ENCODE measurements at regions not wholly inside any gene's neighbourhood (a gene's known extent, or its start where the extent isn't known, plus 50 kb on each side); places are given as distances from the start of the nearest gene placed in this dataset.

- TF ChIP-seq ESRRG (CRISPR knock-in tag; IDR thresholded peaks at IDR 0.05) (no peak), SNAI2 (CRISPR knock-in tag; IDR thresholded peaks at IDR 0.05) (no peak), CSRNP3 (CRISPR knock-in tag; IDR thresholded peaks at IDR 0.05) (no peak), PPARA (CRISPR knock-in tag; IDR thresholded peaks at IDR 0.05; ENCODE audit: borderline replicate concordance) (no peak), BACH2 (CRISPR knock-in tag; IDR thresholded peaks at IDR 0.05; ENCODE audit: borderline replicate concordance) (no peak), TCF4 (CRISPR knock-in tag; IDR thresholded peaks at IDR 0.05; ENCODE audit: borderline replicate concordance) (no peak), ARNTL (CRISPR knock-in tag; IDR thresholded peaks at IDR 0.05; ENCODE audit: borderline replicate concordance, low read depth) (no peak), TOX (CRISPR knock-in tag; IDR thresholded peaks at IDR 0.05; ENCODE audit: borderline replicate concordance) (no peak), ZFP30 (CRISPR knock-in tag; IDR thresholded peaks at IDR 0.05) (no peak), GLIS3 (CRISPR knock-in tag; IDR thresholded peaks at IDR 0.05) (no peak)
- TF ChIP-seq, protein P1, sequence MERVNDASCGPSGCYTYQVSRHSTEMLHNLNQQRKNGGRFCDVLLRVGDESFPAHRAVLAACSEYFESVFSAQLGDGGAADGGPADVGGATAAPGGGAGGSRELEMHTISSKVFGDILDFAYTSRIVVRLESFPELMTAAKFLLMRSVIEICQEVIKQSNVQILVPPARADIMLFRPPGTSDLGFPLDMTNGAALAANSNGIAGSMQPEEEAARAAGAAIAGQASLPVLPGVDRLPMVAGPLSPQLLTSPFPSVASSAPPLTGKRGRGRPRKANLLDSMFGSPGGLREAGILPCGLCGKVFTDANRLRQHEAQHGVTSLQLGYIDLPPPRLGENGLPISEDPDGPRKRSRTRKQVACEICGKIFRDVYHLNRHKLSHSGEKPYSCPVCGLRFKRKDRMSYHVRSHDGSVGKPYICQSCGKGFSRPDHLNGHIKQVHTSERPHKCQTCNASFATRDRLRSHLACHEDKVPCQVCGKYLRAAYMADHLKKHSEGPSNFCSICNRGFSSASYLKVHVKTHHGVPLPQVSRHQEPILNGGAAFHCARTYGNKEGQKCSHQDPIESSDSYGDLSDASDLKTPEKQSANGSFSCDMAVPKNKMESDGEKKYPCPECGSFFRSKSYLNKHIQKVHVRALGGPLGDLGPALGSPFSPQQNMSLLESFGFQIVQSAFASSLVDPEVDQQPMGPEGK (CRISPR knock-in tag; IDR thresholded peaks at IDR 0.05; ENCODE audit: borderline replicate concordance), result no peak
- ATAC-seq, result no peak
Observed at GRCh38 chr4:54517781-54518444, 139.8 kb upstream of the KIT start.

GRCh38 chr4:54525602-54526001, 132.2 kb upstream of the KIT start:
- TF ChIP-seq BACH2 (CRISPR knock-in tag; IDR thresholded peaks at IDR 0.05; ENCODE audit: borderline replicate concordance), result no peak
- TF ChIP-seq, protein P1 (CRISPR knock-in tag; IDR thresholded peaks at IDR 0.05; ENCODE audit: borderline replicate concordance), result 0 out of 2 replicates have a peak, but pooled peaks have one; percentile 52
- peak; percentile 7; the same call in 1 of the 2 replicates for TF ChIP-seq ZNF8 (CRISPR knock-in tag; IDR thresholded peaks at IDR 0.05)
- TF ChIP-seq ZFP3 (CRISPR knock-in tag; IDR thresholded peaks at IDR 0.05), result peak; percentile 51; the same call in 1 of the 2 replicates
- TF ChIP-seq, protein P2, sequence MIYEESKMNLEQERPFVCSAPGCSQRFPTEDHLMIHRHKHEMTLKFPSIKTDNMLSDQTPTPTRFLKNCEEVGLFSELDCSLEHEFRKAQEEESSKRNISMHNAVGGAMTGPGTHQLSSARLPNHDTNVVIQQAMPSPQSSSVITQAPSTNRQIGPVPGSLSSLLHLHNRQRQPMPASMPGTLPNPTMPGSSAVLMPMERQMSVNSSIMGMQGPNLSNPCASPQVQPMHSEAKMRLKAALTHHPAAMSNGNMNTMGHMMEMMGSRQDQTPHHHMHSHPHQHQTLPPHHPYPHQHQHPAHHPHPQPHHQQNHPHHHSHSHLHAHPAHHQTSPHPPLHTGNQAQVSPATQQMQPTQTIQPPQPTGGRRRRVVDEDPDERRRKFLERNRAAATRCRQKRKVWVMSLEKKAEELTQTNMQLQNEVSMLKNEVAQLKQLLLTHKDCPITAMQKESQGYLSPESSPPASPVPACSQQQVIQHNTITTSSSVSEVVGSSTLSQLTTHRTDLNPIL (CRISPR knock-in tag; IDR thresholded peaks at IDR 0.05; ENCODE audit: low read depth), result peak; percentile 61; the same call in 1 of the 2 replicates
- TF ChIP-seq, protein P3, sequence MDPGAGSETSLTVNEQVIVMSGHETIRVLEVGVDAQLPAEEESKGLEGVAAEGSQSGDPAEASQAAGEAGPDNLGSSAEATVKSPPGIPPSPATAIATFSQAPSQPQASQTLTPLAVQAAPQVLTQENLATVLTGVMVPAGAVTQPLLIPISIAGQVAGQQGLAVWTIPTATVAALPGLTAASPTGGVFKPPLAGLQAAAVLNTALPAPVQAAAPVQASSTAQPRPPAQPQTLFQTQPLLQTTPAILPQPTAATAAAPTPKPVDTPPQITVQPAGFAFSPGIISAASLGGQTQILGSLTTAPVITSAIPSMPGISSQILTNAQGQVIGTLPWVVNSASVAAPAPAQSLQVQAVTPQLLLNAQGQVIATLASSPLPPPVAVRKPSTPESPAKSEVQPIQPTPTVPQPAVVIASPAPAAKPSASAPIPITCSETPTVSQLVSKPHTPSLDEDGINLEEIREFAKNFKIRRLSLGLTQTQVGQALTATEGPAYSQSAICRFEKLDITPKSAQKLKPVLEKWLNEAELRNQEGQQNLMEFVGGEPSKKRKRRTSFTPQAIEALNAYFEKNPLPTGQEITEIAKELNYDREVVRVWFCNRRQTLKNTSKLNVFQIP (CRISPR knock-in tag; IDR thresholded peaks at IDR 0.05; ENCODE audit: borderline replicate concordance, low read depth), result peak; percentile 71; the same call in 1 of the 2 replicates
- peak; percentile 67; the same call in 1 of the 2 replicates for TF ChIP-seq CSDC2 (CRISPR knock-in tag; IDR thresholded peaks at IDR 0.05)
- peak; percentile 89 for TF ChIP-seq ISL1 (CRISPR knock-in tag; IDR thresholded peaks at IDR 0.05)
- no peak for TF ChIP-seq OSR1 (CRISPR knock-in tag; IDR thresholded peaks at IDR 0.05)
- no peak for TF ChIP-seq TCF4 (CRISPR knock-in tag; IDR thresholded peaks at IDR 0.05; ENCODE audit: borderline replicate concordance)
- peak; percentile 57; the same call in 1 of the 2 replicates for TF ChIP-seq TOX (CRISPR knock-in tag; IDR thresholded peaks at IDR 0.05; ENCODE audit: borderline replicate concordance)
- ATAC-seq, result peak; percentile 90

DNA sequence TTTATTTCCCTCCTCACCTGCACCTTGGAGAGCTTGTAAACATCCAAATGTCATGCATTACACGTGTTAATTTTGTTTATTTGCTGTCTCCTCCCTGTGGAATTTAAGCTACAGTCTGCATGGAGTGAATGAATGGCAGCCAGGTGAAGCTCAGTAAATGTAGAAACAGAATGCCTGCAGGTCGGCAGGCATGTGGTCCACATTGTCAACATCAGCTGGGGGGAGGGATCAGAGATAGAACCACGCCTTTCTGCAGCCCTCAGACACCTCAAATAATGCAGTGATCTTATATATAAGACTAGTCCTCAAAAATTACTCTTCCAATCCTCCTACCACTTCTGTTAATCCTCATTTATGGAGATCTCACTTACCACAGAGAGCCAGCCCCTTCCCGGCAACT, 131.2 kb upstream of the KIT start:
- no peak for ATAC-seq
- no peak for TF ChIP-seq ISL1 (CRISPR knock-in tag; IDR thresholded peaks at IDR 0.05)
- TF ChIP-seq ZNF565 (CRISPR knock-in tag; conservative IDR thresholded peaks at IDR 0.05; ENCODE audit: low read depth), result no peak
- TF ChIP-seq, protein P1 (CRISPR knock-in tag; IDR thresholded peaks at IDR 0.05; ENCODE audit: borderline replicate concordance), result no peak
- no peak for TF ChIP-seq CSRNP3 (CRISPR knock-in tag; IDR thresholded peaks at IDR 0.05)
- no peak for TF ChIP-seq TOX (CRISPR knock-in tag; IDR thresholded peaks at IDR 0.05; ENCODE audit: borderline replicate concordance)
- TF ChIP-seq CSDC2 (CRISPR knock-in tag; IDR thresholded peaks at IDR 0.05), result no peak
- TF ChIP-seq ZNF8 (CRISPR knock-in tag; IDR thresholded peaks at IDR 0.05), result no peak
- TF ChIP-seq ZNF70 (CRISPR knock-in tag; IDR thresholded peaks at IDR 0.05), result no peak
- TF ChIP-seq OSR1 (CRISPR knock-in tag; IDR thresholded peaks at IDR 0.05), result no peak
- no peak for TF ChIP-seq ZFP3 (CRISPR knock-in tag; IDR thresholded peaks at IDR 0.05)

Measured in SK-N-SH treated with all-trans-retinoic acid at 6 μM for 48 hours (cell line).